ENCODE measurements at regions not wholly inside any gene's neighbourhood (a gene's known extent, or its start where the extent isn't known, plus 50 kb on each side); places are given as distances from the start of the nearest gene placed in this dataset.
"Not testable (repeated sequence)": the region's sequence is repeated elsewhere in the genome, so short reads cannot be mapped to it uniquely, and the experiment has no call there.

DNA sequence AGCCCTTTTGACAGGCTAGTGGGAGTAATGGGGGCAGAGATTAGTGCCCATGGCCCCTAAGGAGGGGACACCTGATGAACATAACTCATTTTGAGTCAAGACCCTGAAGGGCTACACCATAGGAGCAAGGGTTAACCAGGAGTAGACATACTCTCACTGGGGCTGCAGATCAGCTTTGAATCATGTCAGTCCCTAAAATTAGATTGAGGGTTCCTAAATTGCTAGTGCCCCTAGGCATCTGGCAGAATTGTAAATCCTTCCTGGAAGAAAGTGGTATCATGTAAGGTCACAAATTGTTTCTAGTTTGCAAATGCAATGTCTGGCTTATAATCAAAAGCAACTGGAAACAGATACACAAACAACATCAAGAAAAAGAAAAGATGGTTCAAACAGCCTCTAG is 52.1 kb upstream of the LRRC37A2 start:
- not testable (repeated sequence) for H3K4me3 Mint-ChIP-seq (ENCODE audit: unreplicated experiment); DNase-seq (ENCODE audit: low spot score); H3K27ac Mint-ChIP-seq (ENCODE audit: unreplicated experiment); H3K4me1 Mint-ChIP-seq (ENCODE audit: low read depth); H3K36me3 Mint-ChIP-seq (ENCODE audit: low read depth); H3K27me3 Mint-ChIP-seq (ENCODE audit: low read depth); H3K9me3 Mint-ChIP-seq (ENCODE audit: low read depth)

DNA sequence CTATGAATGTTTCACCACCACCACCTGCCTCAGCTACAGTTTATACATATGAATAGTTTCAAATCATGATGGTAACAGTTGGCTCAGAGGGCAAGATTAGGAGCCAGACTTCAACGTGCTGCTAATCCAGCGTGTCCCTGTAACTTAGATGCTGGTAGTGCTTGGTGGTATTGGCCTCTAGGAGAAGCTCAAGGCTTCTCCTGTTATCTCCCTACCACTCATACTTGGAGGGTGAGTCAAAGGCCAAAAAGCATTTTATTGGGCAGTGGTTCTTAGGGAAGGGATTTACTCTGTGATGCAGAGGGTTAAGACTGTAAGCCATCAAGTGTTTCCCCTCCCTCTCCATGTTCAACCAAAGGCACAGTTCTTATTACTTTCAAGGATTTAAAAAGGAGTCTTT is 57.2 kb upstream of the LRRC37A2 start:
- H3K36me3 Mint-ChIP-seq (ENCODE audit: low read depth); H3K27ac Mint-ChIP-seq (ENCODE audit: unreplicated experiment); H3K9me3 Mint-ChIP-seq (ENCODE audit: low read depth); H3K27me3 Mint-ChIP-seq (ENCODE audit: low read depth); H3K4me3 Mint-ChIP-seq (ENCODE audit: unreplicated experiment); DNase-seq (ENCODE audit: low spot score); H3K4me1 Mint-ChIP-seq (ENCODE audit: low read depth): not testable (repeated sequence)

DNA sequence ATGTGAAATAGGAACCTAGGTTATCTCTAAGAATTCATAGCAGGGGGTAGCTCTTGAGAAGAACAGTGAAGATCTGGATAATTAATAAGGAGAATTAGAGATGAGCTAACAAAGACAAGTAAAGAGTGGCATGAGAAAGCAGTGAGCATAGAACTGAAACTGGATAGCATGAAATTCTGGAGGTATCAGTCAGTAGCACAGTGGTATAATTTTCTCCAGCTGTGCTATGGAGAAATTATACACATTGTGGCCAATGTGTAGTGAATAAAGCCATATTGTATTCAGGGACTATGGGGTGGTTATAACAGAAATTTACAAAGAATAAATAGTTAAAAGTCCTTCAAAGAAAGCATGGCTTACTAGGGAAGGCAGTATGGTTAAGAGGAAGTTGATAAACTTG is 57.7 kb upstream of the LRRC37A2 start:
- H3K36me3 Mint-ChIP-seq (ENCODE audit: low read depth); DNase-seq (ENCODE audit: low spot score); H3K9me3 Mint-ChIP-seq (ENCODE audit: low read depth); H3K27me3 Mint-ChIP-seq (ENCODE audit: low read depth); H3K27ac Mint-ChIP-seq (ENCODE audit: unreplicated experiment); H3K4me1 Mint-ChIP-seq (ENCODE audit: low read depth); H3K4me3 Mint-ChIP-seq (ENCODE audit: unreplicated experiment): not testable (repeated sequence)

DNA sequence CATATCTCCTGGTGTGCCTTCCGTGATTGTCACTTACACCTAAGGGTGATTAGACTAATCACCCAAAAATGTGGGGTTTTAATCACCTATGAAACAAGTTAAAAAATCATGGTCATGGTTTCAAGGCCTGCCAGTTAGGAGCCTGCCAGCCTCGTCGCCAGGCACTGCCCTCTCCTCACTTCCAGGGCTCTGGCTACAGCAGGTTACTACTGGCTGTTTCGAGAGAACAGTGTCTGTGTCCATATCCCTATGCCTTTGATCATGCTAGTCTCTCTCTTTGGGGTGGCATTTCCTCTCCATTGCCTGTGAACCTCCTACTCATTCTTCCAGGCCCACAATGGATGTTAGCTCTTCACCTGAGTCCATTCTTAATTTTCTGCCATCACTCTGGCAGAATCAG is 59.2 kb upstream of the LRRC37A2 start:
- not testable (repeated sequence) for DNase-seq (ENCODE audit: low spot score); H3K36me3 Mint-ChIP-seq (ENCODE audit: low read depth); H3K27ac Mint-ChIP-seq (ENCODE audit: unreplicated experiment); H3K4me3 Mint-ChIP-seq (ENCODE audit: unreplicated experiment); H3K9me3 Mint-ChIP-seq (ENCODE audit: low read depth); H3K27me3 Mint-ChIP-seq (ENCODE audit: low read depth); H3K4me1 Mint-ChIP-seq (ENCODE audit: low read depth)

DNA sequence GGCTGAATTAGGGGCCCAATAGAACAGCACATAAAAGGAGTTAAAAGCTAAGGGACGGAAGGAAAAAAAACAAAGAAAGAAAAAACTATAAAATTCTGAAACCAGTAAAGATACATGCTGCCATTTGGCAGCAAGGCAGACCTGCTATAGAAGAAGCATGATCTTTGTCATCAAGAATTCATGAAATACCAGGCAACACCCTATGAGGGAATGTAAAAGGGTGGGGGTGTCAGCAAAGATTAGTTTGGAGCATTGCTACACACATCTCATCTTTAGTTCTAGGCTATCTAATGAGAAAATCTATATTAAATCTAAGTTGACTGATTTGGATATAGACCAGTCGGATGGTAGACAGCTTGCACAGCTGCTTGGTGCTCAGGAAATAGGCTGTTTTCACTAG is 66.4 kb upstream of the LRRC37A2 start:
- not testable (repeated sequence) for H3K36me3 Mint-ChIP-seq (ENCODE audit: low read depth); H3K4me3 Mint-ChIP-seq (ENCODE audit: unreplicated experiment); H3K27me3 Mint-ChIP-seq (ENCODE audit: low read depth); DNase-seq (ENCODE audit: low spot score); H3K27ac Mint-ChIP-seq (ENCODE audit: unreplicated experiment); H3K4me1 Mint-ChIP-seq (ENCODE audit: low read depth); H3K9me3 Mint-ChIP-seq (ENCODE audit: low read depth)

DNA sequence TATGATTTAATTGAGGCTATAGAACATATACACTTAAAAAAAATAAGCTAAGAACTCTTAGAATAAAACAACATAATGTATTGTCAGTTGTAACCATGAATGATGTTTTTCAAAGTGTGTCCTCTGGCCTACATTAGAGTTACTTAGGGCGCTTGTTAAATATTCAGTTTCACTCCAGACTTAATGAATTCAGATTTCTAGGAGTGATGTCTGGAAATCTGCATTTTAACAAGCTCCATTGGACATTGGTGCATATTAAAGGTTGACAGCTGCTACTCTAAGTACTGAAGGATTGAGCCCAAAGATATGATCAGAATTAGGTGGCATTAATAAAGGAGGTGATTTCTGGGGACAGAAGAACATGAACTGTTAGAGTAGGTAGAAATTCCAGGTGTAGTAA is 66.9 kb upstream of the LRRC37A2 start:
- not testable (repeated sequence) for H3K27me3 Mint-ChIP-seq (ENCODE audit: low read depth); H3K27ac Mint-ChIP-seq (ENCODE audit: unreplicated experiment); H3K9me3 Mint-ChIP-seq (ENCODE audit: low read depth)

DNA sequence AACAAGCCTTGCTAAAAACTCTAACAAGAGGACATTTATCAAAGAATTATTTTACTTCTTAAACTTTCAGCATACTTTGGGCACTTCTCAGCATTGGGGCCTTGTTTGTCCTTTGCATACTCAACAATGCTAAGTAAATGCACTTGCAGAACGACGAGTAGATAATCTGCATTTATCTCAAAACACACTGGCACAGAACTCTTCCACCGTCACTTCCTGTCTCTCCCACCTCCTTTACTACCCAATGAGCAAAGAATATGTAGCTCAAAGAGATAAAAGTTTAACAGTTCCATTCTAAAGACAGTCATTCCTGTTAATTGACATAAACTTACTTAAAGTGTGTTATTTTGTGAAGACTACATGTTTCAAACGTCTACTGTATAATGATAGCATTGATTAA is 70.1 kb upstream of the LRRC37A2 start:
- H3K36me3 Mint-ChIP-seq (ENCODE audit: low read depth); H3K9me3 Mint-ChIP-seq (ENCODE audit: low read depth); H3K27me3 Mint-ChIP-seq (ENCODE audit: low read depth); H3K4me3 Mint-ChIP-seq (ENCODE audit: unreplicated experiment); H3K4me1 Mint-ChIP-seq (ENCODE audit: low read depth); DNase-seq (ENCODE audit: low spot score); H3K27ac Mint-ChIP-seq (ENCODE audit: unreplicated experiment): not testable (repeated sequence)

More for the DNA sequence above, 66.9 kb upstream of the LRRC37A2 start:
- H3K36me3 Mint-ChIP-seq (ENCODE audit: low read depth); H3K4me3 Mint-ChIP-seq (ENCODE audit: unreplicated experiment); DNase-seq (ENCODE audit: low spot score); H3K4me1 Mint-ChIP-seq (ENCODE audit: low read depth): not testable (repeated sequence)

DNA sequence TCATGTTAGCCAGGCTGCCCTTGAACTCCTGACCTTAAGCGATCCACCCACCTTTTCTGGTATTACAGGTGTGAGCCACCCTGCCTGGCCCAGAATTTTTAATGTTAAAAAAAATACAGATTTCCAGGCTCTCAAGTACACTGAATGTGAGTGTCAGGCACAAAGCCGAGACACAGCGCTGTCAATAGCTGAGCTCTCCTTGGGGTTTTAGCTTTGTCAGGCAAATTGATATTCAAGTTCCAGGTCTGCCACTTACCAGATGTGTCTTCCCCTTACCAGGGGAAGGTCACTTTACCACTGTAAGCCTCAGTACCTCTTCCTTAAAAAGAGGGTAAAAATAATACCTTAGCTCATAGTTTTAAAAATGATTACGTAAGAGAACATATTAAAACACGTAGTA is 71.6 kb upstream of the LRRC37A2 start:
- H3K27ac Mint-ChIP-seq (ENCODE audit: unreplicated experiment); DNase-seq (ENCODE audit: low spot score); H3K9me3 Mint-ChIP-seq (ENCODE audit: low read depth); H3K27me3 Mint-ChIP-seq (ENCODE audit: low read depth); H3K4me1 Mint-ChIP-seq (ENCODE audit: low read depth); H3K36me3 Mint-ChIP-seq (ENCODE audit: low read depth); H3K4me3 Mint-ChIP-seq (ENCODE audit: unreplicated experiment): not testable (repeated sequence)

DNA sequence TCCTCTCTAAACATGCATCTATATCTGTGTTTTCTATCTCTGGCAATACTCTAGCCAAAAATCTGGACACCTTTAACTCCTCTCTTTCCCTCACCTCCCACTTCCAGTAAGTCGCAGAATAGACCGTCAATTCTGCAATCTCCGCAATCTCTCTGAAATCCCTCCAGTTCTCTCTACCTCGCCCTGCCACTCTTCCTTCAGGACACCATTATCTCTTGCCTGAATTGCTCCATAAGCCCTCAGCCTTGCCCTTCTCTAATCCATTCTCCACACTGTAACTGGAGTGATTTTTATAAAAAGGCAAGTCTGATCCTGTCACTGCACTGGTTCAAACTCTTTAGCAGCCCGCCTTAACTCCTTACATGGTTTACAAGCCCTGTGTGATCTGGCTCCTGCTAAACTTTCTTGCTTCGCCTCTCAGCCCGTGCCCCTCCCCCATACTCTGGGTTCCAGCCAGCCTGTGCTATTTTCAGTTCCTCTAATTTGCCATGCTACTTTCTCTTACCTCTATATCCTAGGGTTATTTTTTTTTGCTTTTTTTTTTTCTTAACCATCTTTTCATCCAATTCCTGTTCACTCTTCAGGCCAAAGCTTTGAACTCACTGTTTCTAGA is 73.0 kb upstream of the ARL17B start:
- DNase-seq (ENCODE audit: low spot score); H3K27ac Mint-ChIP-seq (ENCODE audit: unreplicated experiment); H3K4me3 Mint-ChIP-seq (ENCODE audit: unreplicated experiment); H3K36me3 Mint-ChIP-seq (ENCODE audit: low read depth); H3K27me3 Mint-ChIP-seq (ENCODE audit: low read depth); H3K4me1 Mint-ChIP-seq (ENCODE audit: low read depth); H3K9me3 Mint-ChIP-seq (ENCODE audit: low read depth): not testable (repeated sequence)

DNA sequence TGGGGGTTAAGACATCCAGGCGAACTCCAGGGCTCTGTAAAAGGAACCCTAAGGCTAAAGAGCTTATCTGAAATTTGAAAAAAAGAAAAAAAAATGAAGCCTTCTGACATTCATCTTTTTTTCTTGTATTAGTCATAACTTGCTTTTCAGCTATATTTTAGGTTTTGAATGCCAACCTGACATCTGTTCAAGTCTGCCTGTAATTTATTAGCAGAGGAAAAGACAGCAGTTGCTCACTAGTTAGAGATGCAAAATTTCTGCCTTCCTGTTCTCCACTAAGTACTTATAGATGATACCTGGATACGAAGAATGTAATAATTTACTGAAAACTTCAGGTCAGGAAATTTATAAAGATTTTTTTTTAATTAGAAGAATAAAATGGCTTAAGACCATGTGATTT is 68.7 kb upstream of the ARL17B start:
- H3K27ac Mint-ChIP-seq (ENCODE audit: unreplicated experiment); H3K9me3 Mint-ChIP-seq (ENCODE audit: low read depth); H3K4me3 Mint-ChIP-seq (ENCODE audit: unreplicated experiment); H3K36me3 Mint-ChIP-seq (ENCODE audit: low read depth); H3K4me1 Mint-ChIP-seq (ENCODE audit: low read depth); DNase-seq (ENCODE audit: low spot score); H3K27me3 Mint-ChIP-seq (ENCODE audit: low read depth): not testable (repeated sequence)

DNA sequence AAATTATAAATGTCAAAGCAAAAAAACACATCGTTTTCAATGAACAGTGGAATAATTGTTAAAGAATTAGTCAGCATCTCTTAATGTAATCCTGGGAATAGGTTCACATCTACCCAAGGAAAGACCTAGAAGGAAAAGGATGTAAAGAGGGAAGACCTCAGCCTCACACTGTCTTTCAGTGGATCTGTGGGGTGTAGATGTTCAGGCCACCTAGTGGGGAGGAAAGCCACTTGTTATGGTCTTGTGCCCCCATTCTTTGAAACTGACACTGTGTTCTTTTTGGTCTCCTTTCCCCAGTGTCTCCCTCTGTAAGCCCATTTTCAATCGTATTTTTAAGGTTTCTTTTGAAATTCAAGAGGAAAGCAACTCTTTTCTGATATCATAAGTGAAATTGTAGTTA is 68.1 kb upstream of the ARL17B start:
- H3K27ac Mint-ChIP-seq (ENCODE audit: unreplicated experiment); H3K4me1 Mint-ChIP-seq (ENCODE audit: low read depth); H3K4me3 Mint-ChIP-seq (ENCODE audit: unreplicated experiment); H3K9me3 Mint-ChIP-seq (ENCODE audit: low read depth); H3K27me3 Mint-ChIP-seq (ENCODE audit: low read depth); DNase-seq (ENCODE audit: low spot score); H3K36me3 Mint-ChIP-seq (ENCODE audit: low read depth): not testable (repeated sequence)

Measured in chondrocyte (in vitro differentiated cells).